Caco-2 (cell line): ENCODE measurements at regions not wholly inside any gene's neighbourhood (a gene's known extent, or its start where the extent isn't known, plus 50 kb on each side); places are given as distances from the start of the nearest gene placed in this dataset.

Source experiments
- BruUV-seq: library from RNA; stranded (reverse); fragments of 400-500 nt; replicated peaks from 2 replicates; lab custom pipeline; 2021; lab: Mats Ljungman, UMichigan
- CTCF ChIA-PET: fragments of 300-600 bp; sonication (Branson Sonifier 250); formaldehyde crosslinking; loops from one replicate; lab custom pipeline; 2022; ENCODE audit warnings: antibody characterized with exemption; lab: Charles Lee
- POLR2A ChIA-PET: fragments of 300-600 bp; sonication (Branson Sonifier 250); formaldehyde crosslinking; loops from one replicate; lab custom pipeline; 2022; ENCODE audit warnings: antibody characterized with exemption; lab: Charles Lee
- DNase-seq, 2 experiments: peaks; one replicate each; pipeline versions ENCODE4 v3.0.0 to v3.0.0-alpha.2; 2020 to 2022
- H3K27me3 ChIP-seq: replicated peaks from 2 replicates; pipeline ENCODE4 v1.6.0; 2011; ENCODE audit warnings: low read length; ENCODE audit not compliant: control insufficient read depth, insufficient read depth
- H3K36me3 ChIP-seq: 2 replicates; pipeline ENCODE4 v1.5.1; 2011; ENCODE audit warnings: low read length; ENCODE audit not compliant: control insufficient read depth, insufficient read depth
- H3K4me1 ChIP-seq: fragments of 250-450 bp; sonication (Bioruptor Pico); 2 replicates; pipeline ENCODE4 v1.5.1; 2020; ENCODE audit warnings: mild to moderate bottlenecking
- H3K4me3 ChIP-seq: 2 replicates; pipeline ENCODE4 v1.5.1; 2011; ENCODE audit warnings: low read depth, mild to moderate bottlenecking, control low read depth, low read length
- H3K9me3 ChIP-seq: fragments of 250-450 bp; sonication (Bioruptor Pico); 2 replicates; pipeline ENCODE4 v1.5.1; 2020; ENCODE audit warnings: mild to moderate bottlenecking, moderate library complexity
- H3K27ac Mint-ChIP-seq: one replicate; pipeline ENCODE4 v1.8.0; 2022; ENCODE audit warnings: mixed read lengths; ENCODE audit not compliant: unreplicated experiment
- H3K27me3 Mint-ChIP-seq: one replicate; pipeline ENCODE4 v1.8.0; 2022; ENCODE audit warnings: mixed read lengths; ENCODE audit not compliant: insufficient read depth, unreplicated experiment
- H3K36me3 Mint-ChIP-seq: one replicate; pipeline ENCODE4 v1.8.0; 2022; ENCODE audit warnings: mild to moderate bottlenecking, mixed read lengths; ENCODE audit not compliant: insufficient read depth, unreplicated experiment
- H3K4me1 Mint-ChIP-seq: one replicate; pipeline ENCODE4 v1.8.0; 2022; ENCODE audit warnings: low read depth, mixed read lengths; ENCODE audit not compliant: unreplicated experiment
- H3K4me3 Mint-ChIP-seq: one replicate; pipeline ENCODE4 v1.8.0; 2022; ENCODE audit warnings: mild to moderate bottlenecking, moderate library complexity, mixed read lengths; ENCODE audit not compliant: unreplicated experiment
- H3K9me3 Mint-ChIP-seq: one replicate; pipeline ENCODE4 v1.8.0; 2022; ENCODE audit warnings: mixed read lengths; ENCODE audit not compliant: unreplicated experiment
- CTCF ChIP-seq, 2 experiments: fragments of 200-600 bp in 1 of 2; IDR thresholded peaks; 1 replicate in 1 of 2; 2 replicates in 1 of 2; pipeline versions ENCODE4 v1.5.1 to v1.8.0; 2011 to 2022; ENCODE audit warnings: antibody characterized with exemption in 1 of 2, control low read depth in 1 of 2, inconsistent platforms in 1 of 2, low read depth in 1 of 2, low read length in 1 of 2, mild to moderate bottlenecking in 1 of 2, moderate library complexity in 1 of 2; ENCODE audit not compliant: insufficient read depth in 1 of 2, severe bottlenecking in 1 of 2, unreplicated experiment in 1 of 2
- intact Hi-C: fragments of 100-400 bp; cut with micrococcal nuclease; formaldehyde crosslinking; loops from one replicate; pipeline ENCODE4 v1.10.0; 2022; ENCODE audit not compliant: unreplicated experiment

GRCh38 chr6:48206091-48206490 is 95.1 kb upstream of the PTCHD4 start:
- ChIA-PET CTCF (no interaction called here), POLR2A (no interaction called here)
- no peaks in the 10 kb centered on the region for H3K27me3 ChIP-seq
- DNase-seq = no peak
- TF ChIP-seq CTCF (IDR thresholded peaks at IDR 0.05; ENCODE audit: insufficient read depth in 1 of 2, low read depth in 1 of 2, low read length in 1 of 2, severe bottlenecking in 1 of 2, unreplicated experiment in 1 of 2) = no peak
- H3K36me3 Mint-ChIP-seq = no peaks in the 10 kb centered on the region
- no peaks in the 10 kb centered on the region for H3K36me3 ChIP-seq
- no peak overlapping the region for H3K4me3 Mint-ChIP-seq
- BruUV-seq = no TSS peak
- no peaks in the 10 kb centered on the region for H3K9me3 ChIP-seq
- no peaks in the 10 kb centered on the region for H3K9me3 Mint-ChIP-seq
- no peak overlapping the region for H3K27ac Mint-ChIP-seq
- no peak overlapping the region for H3K4me3 ChIP-seq
- H3K4me1 ChIP-seq = no peaks in the 10 kb centered on the region
- no peaks in the 10 kb centered on the region for H3K27me3 Mint-ChIP-seq
- intact Hi-C loops = no loop called here
- no peaks in the 10 kb centered on the region for H3K4me1 Mint-ChIP-seq

- intact Hi-C loops = no loop called here
- no peak for TF ChIP-seq CTCF (IDR thresholded peaks at IDR 0.05; ENCODE audit: insufficient read depth in 1 of 2, low read depth in 1 of 2, low read length in 1 of 2, severe bottlenecking in 1 of 2, unreplicated experiment in 1 of 2)
- no peaks in the 10 kb centered on the region for H3K4me1 Mint-ChIP-seq
- no TSS peak for BruUV-seq
- H3K4me3 Mint-ChIP-seq = no peak overlapping the region
- H3K27me3 ChIP-seq = no peaks in the 10 kb centered on the region
- no peaks in the 10 kb centered on the region for H3K4me1 ChIP-seq
- H3K9me3 Mint-ChIP-seq = no peaks in the 10 kb centered on the region
- no peaks in the 10 kb centered on the region for H3K36me3 ChIP-seq
- no peaks in the 10 kb centered on the region for H3K9me3 ChIP-seq
- POLR2A ChIA-PET = no interaction called here
- no peaks in the 10 kb centered on the region for H3K27me3 Mint-ChIP-seq
- H3K27ac Mint-ChIP-seq = no peak overlapping the region
- CTCF ChIA-PET = no interaction called here
- H3K4me3 ChIP-seq = no peak overlapping the region
- DNase-seq = no peak
- H3K36me3 Mint-ChIP-seq = no peaks in the 10 kb centered on the region
These were observed 89.9 kb upstream of the PTCHD4 start for GRCh38 chr6:48200869-48201390.

- no peak overlapping the region for H3K4me3 Mint-ChIP-seq
- CTCF ChIA-PET = no interaction called here
- BruUV-seq = no TSS peak
These were observed 88.5 kb upstream of the PTCHD4 start for GRCh38 chr6:48199499-48199898.

More at GRCh38 chr6:48199499-48199898, 88.5 kb upstream of the PTCHD4 start:
- DNase-seq = no peak
- intact Hi-C loops = no loop called here
- Mint-ChIP-seq H3K27ac (no peak overlapping the region), H3K27me3 (no peaks in the 10 kb centered on the region), H3K36me3 (no peaks in the 10 kb centered on the region), H3K4me1 (no peaks in the 10 kb centered on the region), H3K9me3 (no peaks in the 10 kb centered on the region)
- no peak for TF ChIP-seq CTCF (IDR thresholded peaks at IDR 0.05; ENCODE audit: insufficient read depth in 1 of 2, low read depth in 1 of 2, low read length in 1 of 2, severe bottlenecking in 1 of 2, unreplicated experiment in 1 of 2)
- no peaks in the 10 kb centered on the region for H3K27me3 ChIP-seq
- no peaks in the 10 kb centered on the region for H3K9me3 ChIP-seq
- no peaks in the 10 kb centered on the region for H3K4me1 ChIP-seq
- H3K36me3 ChIP-seq = no peaks in the 10 kb centered on the region
- no peak overlapping the region for H3K4me3 ChIP-seq
- POLR2A ChIA-PET = no interaction called here
